Left kidney (tissue), 1 donor: ENCODE measurements at regions not wholly inside any gene's neighbourhood (a gene's known extent, or its start where the extent isn't known, plus 50 kb on each side); places are given as distances from the start of the nearest gene placed in this dataset.

Experiments used
- DNase-seq: peaks from one replicate; pipeline ENCODE4 v3.0.0-alpha.2; 2013

GRCh38 chr13:93140912-93141311 lies 85.7 kb upstream of the GPC6 start:
- DNase-seq: no peak

GRCh38 chr13:93144031-93144430 lies 82.6 kb upstream of the GPC6 start:
- no peak for DNase-seq

GRCh38 chr13:93145199-93145598 lies 81.4 kb upstream of the GPC6 start:
- DNase-seq: no peak

DNA sequence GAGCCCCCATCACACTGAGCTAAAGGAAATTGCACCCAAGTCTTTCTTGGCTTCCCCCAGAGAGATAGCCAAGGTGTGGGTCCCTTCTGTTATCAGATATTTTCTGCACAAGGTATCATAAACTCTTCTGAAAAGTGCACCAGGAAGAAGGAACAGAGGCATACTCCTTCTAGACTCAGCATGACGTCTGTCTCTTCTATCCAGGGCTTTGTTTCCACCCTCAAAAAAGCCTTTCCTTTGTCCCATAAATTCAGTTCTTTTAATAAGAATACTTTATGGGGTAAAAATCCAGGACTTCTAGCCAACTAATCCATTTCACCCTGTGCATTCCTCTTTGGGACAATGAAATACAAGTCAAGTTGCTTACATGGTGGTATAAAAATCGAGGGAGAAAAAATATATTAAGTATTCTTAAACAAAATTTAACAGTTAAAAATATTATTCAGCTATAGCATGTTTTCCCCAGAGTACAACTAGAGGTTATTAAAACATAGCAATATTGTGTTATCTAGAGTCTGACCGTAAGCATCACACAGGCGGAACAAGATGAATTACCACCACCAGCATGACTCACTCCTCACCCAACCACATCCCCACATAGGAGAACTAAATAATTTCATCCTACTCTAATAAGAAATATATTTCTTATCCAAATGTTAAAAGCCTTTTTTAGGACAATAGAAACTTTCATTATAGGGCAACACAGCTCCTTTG lies 79.9 kb upstream of the GPC6 start:
- no peak for DNase-seq

- no peak for DNase-seq
These were observed 79.3 kb upstream of the GPC6 start for GRCh38 chr13:93147298-93147645.

DNA sequence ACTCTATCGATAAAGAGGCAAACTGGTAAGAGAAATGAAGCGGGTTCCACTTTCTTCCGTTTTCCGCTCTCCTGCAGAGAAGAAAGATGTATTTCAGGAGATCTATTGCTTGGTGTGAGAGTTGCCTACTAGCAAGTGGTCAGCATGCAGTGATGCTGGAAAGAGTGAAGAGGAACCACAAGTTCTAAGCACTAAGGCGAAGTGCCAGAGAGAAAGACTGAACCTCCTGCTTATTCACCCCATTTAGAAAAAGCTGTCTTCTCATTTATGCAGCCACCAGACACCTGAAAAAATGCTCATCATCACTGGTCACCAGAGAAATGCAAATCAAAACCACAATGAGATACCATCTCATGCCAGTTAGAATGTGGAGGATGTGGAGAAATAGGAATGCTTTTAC lies 78.7 kb upstream of the GPC6 start:
- DNase-seq: no peak

DNA sequence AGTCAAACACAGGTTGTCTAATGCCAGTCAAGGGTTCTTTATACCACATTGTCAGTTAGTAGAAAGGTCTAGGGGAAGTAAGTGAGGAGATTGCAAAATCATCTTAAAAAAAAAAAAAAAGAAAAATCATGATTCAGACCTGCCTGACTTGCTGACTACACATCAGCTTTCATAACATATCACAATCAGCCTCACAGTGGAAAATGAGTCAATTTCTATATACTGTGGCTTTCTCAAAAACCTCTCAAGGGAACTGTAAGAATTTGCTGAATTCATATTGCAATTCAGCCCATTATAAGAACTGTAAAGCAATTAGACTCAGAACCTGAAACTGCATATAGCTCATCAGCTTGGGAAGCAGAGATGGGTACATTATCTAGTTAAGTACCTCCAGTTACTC lies 75.3 kb upstream of the GPC6 start:
- no peak for DNase-seq

DNA sequence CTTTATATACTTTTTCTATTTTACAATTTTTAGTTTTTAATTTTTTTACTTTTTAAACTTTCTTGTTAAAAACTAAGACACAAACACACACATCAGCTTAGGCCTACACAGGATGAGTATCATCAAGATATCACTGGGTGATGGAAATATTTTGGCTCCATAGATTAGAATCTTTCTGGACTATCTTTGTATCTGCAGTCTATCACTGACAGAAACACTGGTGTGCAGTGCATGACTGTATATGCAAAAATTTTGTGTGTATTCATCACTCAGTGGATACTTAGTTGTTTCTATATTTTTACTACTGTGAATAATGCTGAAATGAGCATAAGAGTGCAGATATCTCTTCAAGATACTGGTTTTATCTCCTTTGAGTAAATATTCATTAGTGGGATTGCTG lies 68.0 kb upstream of the GPC6 start:
- no peak for DNase-seq

DNA sequence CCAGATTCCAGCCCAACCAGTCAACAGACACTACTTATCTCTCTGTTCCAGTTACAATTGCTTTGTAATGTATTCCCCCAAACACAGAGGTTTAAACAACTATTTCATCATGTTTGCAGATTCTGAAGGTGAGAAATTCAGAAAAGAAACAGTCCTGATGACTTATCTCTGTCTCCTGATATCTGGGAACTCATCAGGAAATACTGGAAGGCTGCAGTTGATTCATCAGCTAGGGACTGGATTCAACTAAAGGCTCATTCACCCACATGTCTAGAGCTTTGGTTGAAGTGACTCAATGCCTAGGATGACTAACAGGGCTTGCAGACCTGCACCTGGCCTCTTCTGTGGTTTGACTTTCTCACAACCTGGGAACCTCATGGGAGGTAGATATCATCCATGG lies 56.6 kb upstream of the GPC6 start:
- DNase-seq: no peak

DNA sequence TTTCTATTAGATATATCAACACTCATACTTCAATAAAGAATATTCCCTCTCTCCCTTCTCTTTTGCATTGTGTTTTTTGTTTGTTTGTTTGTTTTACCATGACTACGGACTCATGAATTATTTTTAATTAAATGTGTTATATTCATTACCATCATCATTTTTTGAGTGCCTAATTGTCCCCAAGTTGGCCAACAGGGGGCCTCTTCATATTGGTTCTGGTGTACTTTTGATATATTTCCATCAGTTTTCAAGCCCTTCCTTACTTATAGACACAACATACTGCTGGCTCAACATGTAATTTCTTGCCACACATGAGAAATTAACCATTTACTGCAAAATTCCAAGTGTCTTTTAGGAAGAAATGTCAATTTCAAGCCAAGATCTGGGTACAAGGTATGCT lies 54.5 kb upstream of the GPC6 start:
- DNase-seq: no peak

DNA sequence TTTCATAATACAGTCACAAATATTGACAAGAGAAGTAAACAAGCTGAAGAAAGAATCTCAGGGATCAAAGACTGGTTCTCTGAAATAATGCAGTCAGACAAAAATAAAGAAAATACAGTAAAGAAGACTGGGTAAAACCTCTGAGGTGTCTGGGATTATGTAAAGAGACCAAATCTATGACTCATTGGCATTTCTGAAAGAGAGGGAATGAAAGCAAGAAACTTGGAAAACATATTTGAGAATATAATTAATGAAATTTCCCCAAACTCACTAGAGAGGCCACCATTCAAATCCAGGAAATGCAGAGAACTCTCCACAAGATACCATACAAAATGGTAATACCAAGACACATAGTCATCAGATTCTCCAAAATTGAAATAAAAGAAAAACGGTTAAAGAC lies 53.0 kb upstream of the GPC6 start:
- DNase-seq: no peak

GRCh38 chr13:93174260-93174659 lies 52.3 kb upstream of the GPC6 start:
- no peak for DNase-seq
